Stimulated activated CD4-positive, alpha-beta T cell treated with anti-CD3 and anti-CD28 coated beads, Interleukin-4, amount 100 ng/mL, for 48 hours (primary cell): ENCODE measurements at regions not wholly inside any gene's neighbourhood (a gene's known extent, or its start where the extent isn't known, plus 50 kb on each side); places are given as distances from the start of the nearest gene placed in this dataset.
A peak's percentile ranks its signal among the peaks of the same experiment; 100 is the strongest.

Experiments used
- DNase-seq, 2 donors: peaks; one replicate each; pipeline ENCODE4 v3.0.0-alpha.2; 2020; ENCODE audit warnings: low read depth in 2 of 2

GRCh38 chr13:22229916-22230315 lies 559.0 kb downstream of the FGF9 start:
- DNase-seq = no peak

GRCh38 chr13:22232186-22232585 lies 561.3 kb downstream of the FGF9 start:
- DNase-seq = no peak

GRCh38 chr13:22235285-22235949 lies 564.5 kb downstream of the FGF9 start:
- no peak for DNase-seq

GRCh38 chr13:22235950-22236290 lies 565.0 kb downstream of the FGF9 start:
- no peak for DNase-seq

- no peak for DNase-seq
Measured at GRCh38 chr13:22238269-22238668, 567.4 kb downstream of the FGF9 start.

GRCh38 chr13:22240716-22241115 lies 569.8 kb downstream of the FGF9 start:
- DNase-seq = no peak

GRCh38 chr13:22243469-22244163 lies 572.7 kb downstream of the FGF9 start:
- no peak for DNase-seq

- no peak for DNase-seq
Measured at GRCh38 chr13:22252281-22252830, 581.5 kb downstream of the FGF9 start.

GRCh38 chr13:22253107-22253506 lies 582.2 kb downstream of the FGF9 start:
- DNase-seq = no peak

- DNase-seq = no peak
Measured at GRCh38 chr13:22256111-22256639, 585.3 kb downstream of the FGF9 start.

GRCh38 chr13:22262001-22262885 lies 591.4 kb downstream of the FGF9 start:
- DNase-seq = no peak

- DNase-seq = no peak
Measured at GRCh38 chr13:22263185-22263584, 592.3 kb downstream of the FGF9 start.

- DNase-seq = no peak
Measured at GRCh38 chr13:22265563-22265962, 594.7 kb downstream of the FGF9 start.

- no peak for DNase-seq
Measured at GRCh38 chr13:22270881-22271280, 600.0 kb downstream of the FGF9 start.

GRCh38 chr13:22271903-22272302 lies 601.0 kb downstream of the FGF9 start:
- no peak for DNase-seq

GRCh38 chr13:22275393-22275792 lies 604.5 kb downstream of the FGF9 start:
- no peak for DNase-seq

GRCh38 chr13:22276616-22277015 lies 605.7 kb downstream of the FGF9 start:
- DNase-seq = no peak

GRCh38 chr13:22278336-22278929 lies 607.6 kb downstream of the FGF9 start:
- DNase-seq = peak; percentile 48 to 50

- no peak for DNase-seq
Measured at GRCh38 chr13:22285867-22286266, 615.0 kb downstream of the FGF9 start.

- DNase-seq = no peak
Measured at GRCh38 chr13:22286338-22286737, 615.5 kb downstream of the FGF9 start.

GRCh38 chr13:22287343-22287920 lies 616.6 kb downstream of the FGF9 start:
- DNase-seq = no peak
